Stomach smooth muscle (tissue), 2 donors: ENCODE measurements at regions not wholly inside any gene's neighbourhood (a gene's known extent, or its start where the extent isn't known, plus 50 kb on each side); places are given as distances from the start of the nearest gene placed in this dataset.

Source experiments
- H3K27ac ChIP-seq: one replicate; pipeline ENCODE4 v1.7.0; 2013; ENCODE audit warnings: mild to moderate bottlenecking, low read length, inconsistent platforms
- H3K27me3 ChIP-seq, 2 donors: one replicate each; pipeline ENCODE4 v1.7.0; 2013; ENCODE audit warnings: low read length in 2 of 2; ENCODE audit not compliant: insufficient read depth in 2 of 2, control insufficient read depth in 1 of 2
- H3K36me3 ChIP-seq, 2 donors: one replicate each; pipeline ENCODE4 v1.7.0; 2013; ENCODE audit warnings: low read length in 2 of 2; ENCODE audit not compliant: control insufficient read depth in 2 of 2, insufficient read depth in 2 of 2
- H3K4me1 ChIP-seq: one replicate; pipeline ENCODE4 v1.7.0; 2013; ENCODE audit warnings: low read length; ENCODE audit not compliant: control insufficient read depth, insufficient read depth
- H3K4me3 ChIP-seq, 2 donors: one replicate each; pipeline ENCODE4 v1.7.0; 2013; ENCODE audit warnings: low read length in 2 of 2
- H3K9ac ChIP-seq, 2 donors: one replicate each; pipeline ENCODE4 v1.7.0; 2013; ENCODE audit warnings: low read length in 2 of 2, mild to moderate bottlenecking in 1 of 2
- H3K9me3 ChIP-seq, 2 donors: one replicate each; pipeline ENCODE4 v1.7.0; 2013; ENCODE audit warnings: low read length in 2 of 2; ENCODE audit not compliant: control insufficient read depth in 2 of 2
- donor health status: healthy.
- donor health status: Pancreatic carcinoma.

GRCh38 chr1:56137521-56138505 lies 441.6 kb downstream of the PLPP3 start:
- Histone ChIP-seq H3K4me3 (no peak overlapping the region), H3K9ac (no peak overlapping the region), H3K4me1 (no peaks in the 10 kb centered on the region), H3K27ac (no peak overlapping the region), H3K36me3 (no peaks in the 10 kb centered on the region), H3K9me3 (no peaks in the 10 kb centered on the region), H3K27me3 (no peaks in the 10 kb centered on the region)

- H3K27me3 ChIP-seq = no peaks in the 10 kb centered on the region
- no peaks in the 10 kb centered on the region for H3K9me3 ChIP-seq
- H3K27ac ChIP-seq = no peak overlapping the region
- H3K4me3 ChIP-seq = no peak overlapping the region
- no peaks in the 10 kb centered on the region for H3K36me3 ChIP-seq
- H3K4me1 ChIP-seq = no peaks in the 10 kb centered on the region
- H3K9ac ChIP-seq = no peak overlapping the region
Observed at GRCh38 chr1:56137090-56137489, 442.3 kb downstream of the PLPP3 start.

GRCh38 chr1:56135864-56136147 lies 443.6 kb downstream of the PLPP3 start:
- no peaks in the 10 kb centered on the region for H3K27me3 ChIP-seq
- H3K9ac ChIP-seq = no peak overlapping the region
- H3K27ac ChIP-seq = no peak overlapping the region
- no peaks in the 10 kb centered on the region for H3K9me3 ChIP-seq
- H3K4me1 ChIP-seq = no peaks in the 10 kb centered on the region
- no peak overlapping the region for H3K4me3 ChIP-seq
- no peaks in the 10 kb centered on the region for H3K36me3 ChIP-seq

- no peak overlapping the region for H3K27ac ChIP-seq
- no peak overlapping the region for H3K9ac ChIP-seq
- no peak overlapping the region for H3K4me3 ChIP-seq
- H3K9me3 ChIP-seq = no peaks in the 10 kb centered on the region
- no peaks in the 10 kb centered on the region for H3K27me3 ChIP-seq
- no peaks in the 10 kb centered on the region for H3K36me3 ChIP-seq
- no peaks in the 10 kb centered on the region for H3K4me1 ChIP-seq
Observed at GRCh38 chr1:56135069-56135863, 444.1 kb downstream of the PLPP3 start.

GRCh38 chr1:56133522-56134472 lies 445.6 kb downstream of the PLPP3 start:
- no peak overlapping the region for H3K9ac ChIP-seq
- no peak overlapping the region for H3K4me3 ChIP-seq
- H3K27ac ChIP-seq = no peak overlapping the region
- H3K36me3 ChIP-seq = no peaks in the 10 kb centered on the region
- H3K4me1 ChIP-seq = no peaks in the 10 kb centered on the region
- no peaks in the 10 kb centered on the region for H3K27me3 ChIP-seq
- H3K9me3 ChIP-seq = no peaks in the 10 kb centered on the region

GRCh38 chr1:56132520-56132919 lies 446.8 kb downstream of the PLPP3 start:
- Histone ChIP-seq H3K4me3 (no peak overlapping the region), H3K9me3 (no peaks in the 10 kb centered on the region), H3K27me3 (no peaks in the 10 kb centered on the region), H3K36me3 (no peaks in the 10 kb centered on the region), H3K9ac (no peak overlapping the region), H3K4me1 (no peaks in the 10 kb centered on the region), H3K27ac (no peak overlapping the region)

GRCh38 chr1:56129837-56130236 lies 449.5 kb downstream of the PLPP3 start:
- H3K9me3 ChIP-seq = no peaks in the 10 kb centered on the region
- no peaks in the 10 kb centered on the region for H3K36me3 ChIP-seq
- H3K27me3 ChIP-seq = no peaks in the 10 kb centered on the region
- H3K4me1 ChIP-seq = no peaks in the 10 kb centered on the region
- H3K27ac ChIP-seq = no peak overlapping the region
- H3K4me3 ChIP-seq = no peak overlapping the region
- no peak overlapping the region for H3K9ac ChIP-seq

GRCh38 chr1:56125316-56125715 lies 454.0 kb downstream of the PLPP3 start:
- H3K9me3 ChIP-seq = peaks cover 0 to 4% of the 10 kb centered on the region in 2 donors

GRCh38 chr1:56123826-56124225 lies 455.5 kb downstream of the PLPP3 start:
- H3K27me3 ChIP-seq = no peaks in the 10 kb centered on the region
- H3K9ac ChIP-seq = no peak overlapping the region
- peaks cover 0 to 4% of the 10 kb centered on the region in 2 donors for H3K9me3 ChIP-seq
- no peaks in the 10 kb centered on the region for H3K4me1 ChIP-seq
- no peaks in the 10 kb centered on the region for H3K36me3 ChIP-seq
- H3K4me3 ChIP-seq = no peak overlapping the region
- H3K27ac ChIP-seq = no peak overlapping the region

More at GRCh38 chr1:56125316-56125715, 454.0 kb downstream of the PLPP3 start:
- no peak overlapping the region for H3K9ac ChIP-seq
- H3K27ac ChIP-seq = no peak overlapping the region
- no peaks in the 10 kb centered on the region for H3K4me1 ChIP-seq
- no peaks in the 10 kb centered on the region for H3K36me3 ChIP-seq
- no peaks in the 10 kb centered on the region for H3K27me3 ChIP-seq
- no peak overlapping the region for H3K4me3 ChIP-seq

- Histone ChIP-seq H3K27ac (no peak overlapping the region), H3K27me3 (no peaks in the 10 kb centered on the region), H3K4me1 (no peaks in the 10 kb centered on the region), H3K4me3 (no peak overlapping the region), H3K9me3 (peaks cover 0 to 4% of the 10 kb centered on the region in 2 donors), H3K9ac (no peak overlapping the region), H3K36me3 (no peaks in the 10 kb centered on the region)
Observed at GRCh38 chr1:56123421-56123820, 455.9 kb downstream of the PLPP3 start.
